Dermis microvascular lymphatic vessel endothelial cell (primary cell): ENCODE measurements at regions not wholly inside any gene's neighbourhood (a gene's known extent, or its start where the extent isn't known, plus 50 kb on each side); places are given as distances from the start of the nearest gene placed in this dataset.
"Not testable (repeated sequence)": the region's sequence is repeated elsewhere in the genome, so short reads cannot be mapped to it uniquely, and the experiment has no call there.

Source experiments
- DNase-seq, 2 donors: peaks; one replicate each; pipeline versions ENCODE4 v3.0.0 to v3.0.0-alpha.2; 2010; ENCODE audit warnings: low read depth in 2 of 2

GRCh38 chr6:125587666-125588632 lies 161.5 kb upstream of the HEY2 start:
- DNase-seq = peak; percentile 36 to 97

GRCh38 chr6:125591796-125592195 lies 157.6 kb upstream of the HEY2 start:
- DNase-seq = not testable (repeated sequence)

GRCh38 chr6:125593746-125594145 lies 155.7 kb upstream of the HEY2 start:
- DNase-seq = no peak

GRCh38 chr6:125596020-125596419 lies 153.4 kb upstream of the HEY2 start:
- DNase-seq = no peak

GRCh38 chr6:125597411-125598253 lies 151.8 kb upstream of the HEY2 start:
- DNase-seq = no peak

GRCh38 chr6:125598422-125598821 lies 151.0 kb upstream of the HEY2 start:
- peak in 1 of 2 donors; percentile 28 for DNase-seq

GRCh38 chr6:125604257-125604656 lies 145.2 kb upstream of the HEY2 start:
- DNase-seq = no peak

- DNase-seq = peak; percentile 31 to 98
Measured at GRCh38 chr6:125611573-125612344, 137.7 kb upstream of the HEY2 start.

GRCh38 chr6:125612345-125612846 lies 137.0 kb upstream of the HEY2 start:
- no peak for DNase-seq

- no peak for DNase-seq
Measured at GRCh38 chr6:125618629-125619028, 130.8 kb upstream of the HEY2 start.

- DNase-seq = no peak
Measured at GRCh38 chr6:125623085-125623484, 126.3 kb upstream of the HEY2 start.

GRCh38 chr6:125631165-125631564 lies 118.3 kb upstream of the HEY2 start:
- DNase-seq = no peak

GRCh38 chr6:125636011-125636410 lies 113.4 kb upstream of the HEY2 start:
- not testable (repeated sequence) for DNase-seq

GRCh38 chr6:125636671-125637070 lies 112.8 kb upstream of the HEY2 start:
- no peak for DNase-seq

- no peak for DNase-seq
Measured at GRCh38 chr6:125637207-125637606, 112.2 kb upstream of the HEY2 start.

GRCh38 chr6:125639466-125640020 lies 109.9 kb upstream of the HEY2 start:
- peak in 1 of 2 donors; percentile 84 for DNase-seq

- DNase-seq = no peak
Measured at GRCh38 chr6:125640441-125641150, 108.8 kb upstream of the HEY2 start.

GRCh38 chr6:125643967-125644661 lies 105.3 kb upstream of the HEY2 start:
- DNase-seq = not testable (repeated sequence)

- DNase-seq = no peak
Measured at GRCh38 chr6:125647391-125647790, 102.0 kb upstream of the HEY2 start.

GRCh38 chr6:125653752-125654151 lies 95.7 kb upstream of the HEY2 start:
- DNase-seq = not testable (repeated sequence)
